ENCODE measurements at regions not wholly inside any gene's neighbourhood (a gene's known extent, or its start where the extent isn't known, plus 50 kb on each side); places are given as distances from the start of the nearest gene placed in this dataset.

DNA sequence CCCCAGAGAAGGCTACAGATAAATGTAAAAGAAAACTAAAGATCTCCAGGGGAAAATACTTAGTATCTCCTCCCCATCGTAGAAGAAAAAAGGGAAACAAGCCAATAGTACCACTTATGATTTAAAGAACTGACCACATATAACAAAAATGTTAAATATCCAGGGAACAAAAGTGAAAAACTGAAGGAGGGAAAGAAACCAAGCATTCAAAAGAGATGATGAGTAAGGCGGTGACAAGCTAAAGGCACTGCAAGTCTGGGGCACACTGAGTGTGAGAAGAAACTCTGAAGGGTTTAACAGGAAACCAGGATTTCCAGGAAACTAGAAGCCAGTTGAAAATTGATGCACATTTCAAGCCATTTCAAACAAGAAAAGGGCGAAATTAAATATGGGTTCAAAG is 226.3 kb downstream of the AHR start:
- TF ChIP-seq, protein P1, sequence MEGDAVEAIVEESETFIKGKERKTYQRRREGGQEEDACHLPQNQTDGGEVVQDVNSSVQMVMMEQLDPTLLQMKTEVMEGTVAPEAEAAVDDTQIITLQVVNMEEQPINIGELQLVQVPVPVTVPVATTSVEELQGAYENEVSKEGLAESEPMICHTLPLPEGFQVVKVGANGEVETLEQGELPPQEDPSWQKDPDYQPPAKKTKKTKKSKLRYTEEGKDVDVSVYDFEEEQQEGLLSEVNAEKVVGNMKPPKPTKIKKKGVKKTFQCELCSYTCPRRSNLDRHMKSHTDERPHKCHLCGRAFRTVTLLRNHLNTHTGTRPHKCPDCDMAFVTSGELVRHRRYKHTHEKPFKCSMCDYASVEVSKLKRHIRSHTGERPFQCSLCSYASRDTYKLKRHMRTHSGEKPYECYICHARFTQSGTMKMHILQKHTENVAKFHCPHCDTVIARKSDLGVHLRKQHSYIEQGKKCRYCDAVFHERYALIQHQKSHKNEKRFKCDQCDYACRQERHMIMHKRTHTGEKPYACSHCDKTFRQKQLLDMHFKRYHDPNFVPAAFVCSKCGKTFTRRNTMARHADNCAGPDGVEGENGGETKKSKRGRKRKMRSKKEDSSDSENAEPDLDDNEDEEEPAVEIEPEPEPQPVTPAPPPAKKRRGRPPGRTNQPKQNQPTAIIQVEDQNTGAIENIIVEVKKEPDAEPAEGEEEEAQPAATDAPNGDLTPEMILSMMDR (IDR thresholded peaks at IDR 0.05; ENCODE audit: insufficient read depth, low read depth, low read length): no peak
- no peak for TF ChIP-seq EZH2 (IDR thresholded peaks at IDR 0.05; ENCODE audit: insufficient read depth, low read length)

All from astrocyte (in vitro differentiated cells and primary cell).